ENCODE measurements at regions not wholly inside any gene's neighbourhood (a gene's known extent, or its start where the extent isn't known, plus 50 kb on each side); places are given as distances from the start of the nearest gene placed in this dataset.

DNA sequence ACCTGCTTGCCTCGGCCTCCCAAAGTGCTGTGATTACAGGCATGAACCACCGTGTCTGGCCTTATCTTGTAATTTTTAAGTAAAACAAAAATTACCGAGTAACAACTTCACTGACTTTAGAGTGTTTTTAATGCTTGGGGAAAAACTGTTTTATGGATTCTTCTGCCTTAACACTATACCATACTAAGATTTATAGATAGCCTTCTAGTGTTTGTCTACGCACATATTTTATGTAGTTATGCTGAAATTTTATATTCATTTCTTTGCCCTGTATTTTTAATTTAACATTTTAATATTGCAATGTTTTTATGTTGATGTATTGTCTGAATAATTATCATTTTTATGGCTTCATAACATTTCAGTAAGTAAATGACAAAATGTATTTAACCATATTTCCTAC lies 96.4 kb upstream of the FTMT start:
- no peak for FAIRE-seq

DNA sequence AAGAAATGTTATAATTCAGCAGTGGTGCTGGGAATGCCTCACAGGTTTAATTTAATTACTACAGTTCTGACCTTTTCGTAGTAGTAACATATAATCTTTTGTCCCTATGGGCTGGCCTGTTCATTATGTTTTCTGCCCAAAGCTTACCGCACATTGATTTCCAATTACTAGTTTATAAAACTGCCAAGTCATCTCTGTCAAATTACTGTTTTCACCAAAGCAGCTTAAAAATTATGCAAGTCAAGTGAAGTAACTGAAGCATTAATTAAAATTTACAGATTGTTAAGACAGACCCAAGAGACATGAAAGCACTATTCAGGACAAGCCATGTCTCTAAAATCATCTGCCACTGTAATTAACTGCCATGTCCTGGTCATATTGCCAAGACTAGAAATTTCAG lies 93.9 kb upstream of the FTMT start:
- no peak for FAIRE-seq

DNA sequence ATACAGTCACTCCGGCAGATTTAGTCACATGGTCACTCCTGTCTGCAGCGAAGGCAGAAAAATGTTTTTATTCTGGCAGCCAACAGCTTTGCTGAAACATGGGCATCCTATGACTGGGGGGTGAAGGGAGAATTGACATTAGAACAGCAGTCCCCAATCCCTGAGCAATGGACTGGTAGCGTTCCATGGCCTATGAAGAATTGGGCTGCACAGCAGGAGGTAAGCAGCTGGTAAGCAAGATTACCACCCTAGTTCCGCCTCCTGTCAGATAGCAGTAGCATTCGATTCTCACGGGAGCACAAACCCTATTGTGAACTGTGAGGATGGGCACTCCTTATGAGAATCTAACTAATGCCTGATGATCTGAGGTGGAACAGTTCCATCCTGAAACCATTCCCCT lies 93.1 kb upstream of the FTMT start:
- no peak for FAIRE-seq

DNA sequence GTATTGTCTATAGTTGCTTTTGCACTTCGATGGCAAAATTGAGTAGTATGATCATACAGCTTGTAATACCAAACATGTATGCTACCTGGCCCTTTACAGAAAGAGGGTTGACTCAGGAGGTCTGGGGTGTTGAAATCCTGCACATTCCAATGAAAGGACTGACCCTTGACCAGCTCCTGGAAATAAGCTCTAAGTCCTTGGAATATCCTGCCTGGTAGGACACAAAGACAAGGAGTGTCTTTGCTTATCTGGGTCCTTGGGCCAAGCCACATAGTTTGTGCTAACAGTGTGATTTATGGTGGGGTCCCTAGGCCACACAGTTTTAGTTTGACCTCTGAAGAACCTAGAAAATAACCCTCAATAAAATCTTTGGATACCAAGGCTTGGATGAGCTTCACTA lies 89.3 kb upstream of the FTMT start:
- FAIRE-seq, result no peak

DNA sequence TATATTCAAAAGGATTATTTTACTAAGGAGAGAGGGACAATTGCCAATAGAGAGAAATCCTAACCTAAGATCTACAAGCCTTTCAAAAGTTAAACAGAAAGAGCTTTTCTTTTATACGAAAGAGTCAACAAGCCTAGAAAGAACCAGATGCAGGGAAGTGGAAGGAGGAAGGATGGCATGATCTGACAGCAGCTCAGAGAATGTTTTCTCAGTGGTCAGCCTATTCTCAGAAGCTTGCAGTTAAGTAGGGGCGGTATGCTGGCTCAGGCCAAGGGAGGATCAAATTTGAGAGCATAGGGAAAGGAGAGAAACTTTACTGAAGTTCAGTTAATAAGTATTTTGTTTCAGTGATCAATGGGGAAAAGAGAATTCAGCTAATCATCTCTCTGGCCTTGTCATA lies 88.0 kb upstream of the FTMT start:
- FAIRE-seq, result no peak

DNA sequence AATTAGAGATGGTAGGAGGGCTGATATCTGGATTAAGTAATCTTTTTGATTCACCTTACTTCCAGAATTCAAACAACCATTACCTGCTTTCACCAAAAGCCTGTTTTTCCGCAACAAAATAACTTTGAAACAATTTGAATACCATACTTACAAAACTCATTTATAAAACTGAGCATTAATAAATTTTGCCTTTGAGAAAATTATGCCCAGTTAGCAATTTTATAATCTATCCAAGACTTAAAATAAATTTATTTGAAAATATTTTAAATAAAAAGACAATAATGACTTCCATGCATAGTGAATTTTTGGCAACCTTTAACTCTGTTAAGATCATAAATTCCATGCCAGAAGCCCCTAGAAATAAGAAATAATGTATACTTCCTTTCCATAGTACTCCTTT lies 71.3 kb upstream of the FTMT start:
- FAIRE-seq, result no peak

DNA sequence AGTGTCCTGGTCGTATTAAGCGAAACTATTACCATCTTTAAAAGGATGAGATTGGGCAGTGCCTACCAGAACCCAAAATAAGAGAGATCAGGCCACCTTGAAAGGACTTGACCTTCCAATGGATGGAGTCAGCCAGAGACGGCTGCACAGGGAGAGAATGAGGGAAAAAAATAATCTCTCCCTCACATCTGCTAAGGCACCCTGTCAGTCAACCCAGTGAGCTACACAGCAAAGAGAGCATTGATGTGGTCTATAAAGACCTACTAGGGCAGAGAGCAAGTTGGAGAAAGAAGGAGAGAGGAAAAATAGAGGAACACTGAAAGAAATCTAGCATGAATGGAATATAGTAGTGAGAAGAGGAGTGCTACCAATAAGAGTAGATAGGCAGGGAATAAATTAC lies 68.0 kb upstream of the FTMT start:
- no peak for FAIRE-seq

DNA sequence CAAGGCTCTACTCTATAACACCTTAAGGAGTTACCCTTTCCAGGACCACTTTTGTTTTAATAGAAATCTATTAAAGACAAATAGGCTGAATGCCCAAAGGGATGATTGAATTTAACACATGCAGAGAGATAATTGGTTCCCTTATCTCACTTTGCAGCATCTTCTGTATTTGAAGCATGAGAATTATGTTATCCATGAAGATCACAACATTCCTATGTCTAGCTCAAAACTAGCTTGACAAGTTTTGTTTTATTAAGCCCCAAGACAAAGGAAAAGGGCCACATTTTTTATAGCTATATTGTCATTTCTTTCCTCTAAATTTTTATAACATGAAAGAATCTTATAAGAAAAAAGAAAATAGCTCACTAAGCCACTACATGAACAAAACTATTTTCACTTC lies 57.9 kb upstream of the FTMT start:
- no peak for FAIRE-seq

DNA sequence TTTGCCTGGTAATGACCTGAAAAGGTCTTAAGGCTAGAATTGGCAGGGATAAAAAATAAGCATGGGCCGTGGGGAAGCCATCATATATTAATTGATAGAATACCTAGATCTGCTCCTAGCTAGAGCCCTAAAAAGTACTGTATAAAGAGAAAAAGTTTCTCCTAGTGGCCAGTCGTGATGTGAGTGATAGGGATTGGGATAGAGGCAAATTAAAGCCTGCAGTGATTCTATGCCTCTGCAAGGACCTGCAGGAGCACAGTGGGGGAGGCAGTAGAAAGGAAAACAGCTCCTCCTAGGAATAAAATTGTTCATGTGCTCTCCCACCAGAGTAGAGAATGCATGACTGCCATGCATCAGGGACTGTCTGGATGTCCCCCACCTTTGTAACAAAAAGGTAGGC lies 56.2 kb upstream of the FTMT start:
- FAIRE-seq, result no peak

DNA sequence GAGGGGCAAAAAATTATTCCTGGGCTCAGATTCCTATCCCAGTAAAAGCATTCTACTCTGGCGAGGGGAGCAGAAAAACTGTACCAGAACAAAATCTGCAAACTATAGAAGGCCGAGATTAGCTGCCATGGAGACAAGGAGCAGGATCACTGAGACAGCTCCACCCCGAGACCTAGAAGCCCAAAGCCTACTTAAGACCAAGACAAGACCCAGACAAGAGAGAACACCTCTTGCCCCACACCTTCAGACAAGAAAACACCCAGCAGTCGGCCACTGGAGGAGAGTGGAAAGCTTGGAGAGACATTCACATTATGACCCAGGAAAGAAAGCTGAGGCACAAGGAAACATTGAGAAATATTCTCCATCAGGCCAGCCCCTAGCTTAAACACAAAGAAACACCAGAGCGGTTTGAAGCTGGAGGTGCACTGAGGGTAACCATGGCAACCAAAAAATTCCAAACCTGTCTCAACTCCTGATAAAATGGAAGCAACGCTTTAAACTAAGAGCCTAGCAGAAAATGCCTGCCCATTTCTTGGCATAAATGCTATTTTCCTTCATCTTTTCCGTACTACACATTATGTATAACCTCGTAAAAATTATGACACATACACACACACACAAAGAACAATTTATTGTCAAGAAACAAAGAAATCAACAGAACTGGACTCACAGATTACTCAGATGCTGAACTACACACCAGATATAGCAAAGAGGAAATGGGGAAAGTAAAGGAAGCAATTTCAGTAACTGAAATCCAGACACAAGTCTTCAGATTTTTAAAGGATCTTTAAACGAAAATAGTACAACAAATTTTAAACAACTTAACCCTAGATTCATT lies 53.8 kb upstream of the FTMT start:
- no peak for FAIRE-seq

Data from colon (tissue), 2 donors.